ENCODE measurements at regions not wholly inside any gene's neighbourhood (a gene's known extent, or its start where the extent isn't known, plus 50 kb on each side); places are given as distances from the start of the nearest gene placed in this dataset.

GRCh38 chr5:36535378-36535777 lies 71.0 kb upstream of the SLC1A3 start:
- Histone ChIP-seq H2AK5ac (ENCODE audit: low read depth, low read length) (no peak overlapping the region), H2BK5ac (ENCODE audit: low read depth, low read length, poor library complexity, severe bottlenecking) (no peak overlapping the region), H3K9ac (ENCODE audit: low read depth, low read length) (no peak overlapping the region), H4K91ac (ENCODE audit: insufficient read depth, low read depth, low read length) (no peak overlapping the region), H3K4me3 (ENCODE audit: insufficient read depth, low read depth, low read length) (no peak overlapping the region), H3K14ac (replicated peaks; ENCODE audit: low read depth, low read length) (no peak overlapping the region), H2BK120ac (ENCODE audit: low read depth, low read length) (no peak overlapping the region), H2AK9ac (replicated peaks; ENCODE audit: low read depth, low read length, poor library complexity) (no peak overlapping the region), H4K5ac (ENCODE audit: low read depth, low read length) (no peak overlapping the region), H3K56ac (ENCODE audit: extremely low read depth, insufficient read depth, low read length) (no peak overlapping the region), H4K20me1 (ENCODE audit: insufficient read depth, low read length) (no peaks in the 10 kb centered on the region), H2BK15ac (ENCODE audit: low read depth, low read length) (no peak overlapping the region), H3K4ac (ENCODE audit: low read depth, low read length) (no peak overlapping the region), H3K36me3 (ENCODE audit: control insufficient read depth, insufficient read depth, low read length) (no peaks in the 10 kb centered on the region), H4K8ac (ENCODE audit: low read depth in 2 of 2, low read length in 2 of 2) (no peak overlapping the region), H3K9me3 (ENCODE audit: control insufficient read depth, insufficient read depth, low read length) (no peaks in the 10 kb centered on the region), H3K27me3 (ENCODE audit: control insufficient read depth, insufficient read depth, low read length) (peaks cover 10% of the 10 kb centered on the region), H2AFZ (replicated peaks; ENCODE audit: low read length, poor library complexity) (no peak overlapping the region), H3K79me1 (ENCODE audit: low read depth in 1 of 2, low read length in 2 of 2) (no peaks in the 10 kb centered on the region), H3K18ac (ENCODE audit: low read depth, low read length) (no peak overlapping the region), H3K4me1 (ENCODE audit: control insufficient read depth, insufficient read depth, low read length) (no peaks in the 10 kb centered on the region), H3K23ac (ENCODE audit: low read depth, low read length) (no peak overlapping the region), H3K9me1 (ENCODE audit: insufficient read depth, low read length) (no peaks in the 10 kb centered on the region), H3K27ac (ENCODE audit: insufficient read depth, low read length) (no peak overlapping the region), H2BK20ac (ENCODE audit: low read depth, low read length) (no peak overlapping the region), H3K4me2 (ENCODE audit: low read depth, low read length) (no peak overlapping the region)
- DNase-seq (no peak), ATAC-seq (ENCODE audit: low read depth) (no peak)
- 83% methylated on average over 1 of the region's 5 CpGs; no CpG with 5 or more reads in 1 of the 2 experiments for WGBS, 2 experiments (ENCODE audit: extremely low coverage in 2 of 2, insufficient read length in 1 of 2)
- in situ Hi-C loops (cut with MboI; ENCODE audit: low sequenced_read_pairs) (no loop called here), dilution Hi-C loops (cut with HindIII; ENCODE audit: low sequenced_read_pairs, unreplicated experiment) (no loop called here), intact Hi-C loops (cut with micrococcal nuclease) (no loop called here)
- TF ChIP-seq RCOR1 (IDR thresholded peaks at IDR 0.05; ENCODE audit: insufficient replicate concordance, low read length), result no peak
- no peak for TF ChIP-seq FOS (IDR thresholded peaks at IDR 0.05; ENCODE audit: low read depth, low read length)
- no peak for TF ChIP-seq NFE2L2 (IDR thresholded peaks at IDR 0.05; ENCODE audit: low read depth, low read length)
- no peak for TF ChIP-seq CHD1 (IDR thresholded peaks at IDR 0.05; ENCODE audit: low read depth, low read length)
- no peak for TF ChIP-seq RAD21 (IDR thresholded peaks at IDR 0.05; ENCODE audit: low read length)
- TF ChIP-seq MAFK (IDR thresholded peaks at IDR 0.05; ENCODE audit: low read depth, low read length), result no peak
- TF ChIP-seq ELK1 (IDR thresholded peaks at IDR 0.05; ENCODE audit: borderline replicate concordance, low read depth, low read length), result no peak
- no peak for TF ChIP-seq POLR2A (IDR thresholded peaks at IDR 0.05; ENCODE audit: low read depth, low read length)
- TF ChIP-seq SMC3 (IDR thresholded peaks at IDR 0.05; ENCODE audit: low read depth, low read length), result no peak
- no peak for TF ChIP-seq RFX5 (IDR thresholded peaks at IDR 0.05; ENCODE audit: low read depth, low read length)
- TF ChIP-seq CTCF (conservative IDR thresholded peaks at IDR 0.05; ENCODE audit: low read depth, low read length), result no peak
- no peak for TF ChIP-seq BHLHE40 (IDR thresholded peaks at IDR 0.05; ENCODE audit: low read depth, low read length)
- no peak for TF ChIP-seq MAZ (IDR thresholded peaks at IDR 0.05; ENCODE audit: borderline replicate concordance, low read depth, low read length)
- TF ChIP-seq CEBPB (IDR thresholded peaks at IDR 0.05; ENCODE audit: low read depth, low read length), result no peak
- no peak for TF ChIP-seq MXI1 (IDR thresholded peaks at IDR 0.05; ENCODE audit: borderline replicate concordance, low read depth, low read length)
- TF ChIP-seq, protein P1, sequence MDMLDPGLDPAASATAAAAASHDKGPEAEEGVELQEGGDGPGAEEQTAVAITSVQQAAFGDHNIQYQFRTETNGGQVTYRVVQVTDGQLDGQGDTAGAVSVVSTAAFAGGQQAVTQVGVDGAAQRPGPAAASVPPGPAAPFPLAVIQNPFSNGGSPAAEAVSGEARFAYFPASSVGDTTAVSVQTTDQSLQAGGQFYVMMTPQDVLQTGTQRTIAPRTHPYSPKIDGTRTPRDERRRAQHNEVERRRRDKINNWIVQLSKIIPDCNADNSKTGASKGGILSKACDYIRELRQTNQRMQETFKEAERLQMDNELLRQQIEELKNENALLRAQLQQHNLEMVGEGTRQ (IDR thresholded peaks at IDR 0.05; ENCODE audit: low read depth, low read length), result no peak
- ChIA-PET CTCF (no interaction called here), POLR2A (ENCODE audit: unreplicated experiment) (no interaction called here)
- BruUV-seq (replicated peaks), result no TSS peak

Data from IMR-90 (cell line).